GM18519 (cell line): ENCODE measurements at regions not wholly inside any gene's neighbourhood (a gene's known extent, or its start where the extent isn't known, plus 50 kb on each side); places are given as distances from the start of the nearest gene placed in this dataset.
"Not testable (repeated sequence)": the region's sequence is repeated elsewhere in the genome, so short reads cannot be mapped to it uniquely, and the experiment has no call there.

Source experiments
- ATAC-seq: cut with Tn5 transposase; IDR thresholded peaks from one replicate; pipeline ENCODE4 v1.9.1; 2021; ENCODE audit warnings: mild to moderate bottlenecking, moderate library complexity; ENCODE audit not compliant: unreplicated experiment, low FRiP score

- no peak for ATAC-seq
Observed at GRCh38 chr2:241956521-241957110, 87.1 kb downstream of the RTP5 start.

- no peak for ATAC-seq
Observed at GRCh38 chr2:241957276-241957675, 87.7 kb downstream of the RTP5 start.

DNA sequence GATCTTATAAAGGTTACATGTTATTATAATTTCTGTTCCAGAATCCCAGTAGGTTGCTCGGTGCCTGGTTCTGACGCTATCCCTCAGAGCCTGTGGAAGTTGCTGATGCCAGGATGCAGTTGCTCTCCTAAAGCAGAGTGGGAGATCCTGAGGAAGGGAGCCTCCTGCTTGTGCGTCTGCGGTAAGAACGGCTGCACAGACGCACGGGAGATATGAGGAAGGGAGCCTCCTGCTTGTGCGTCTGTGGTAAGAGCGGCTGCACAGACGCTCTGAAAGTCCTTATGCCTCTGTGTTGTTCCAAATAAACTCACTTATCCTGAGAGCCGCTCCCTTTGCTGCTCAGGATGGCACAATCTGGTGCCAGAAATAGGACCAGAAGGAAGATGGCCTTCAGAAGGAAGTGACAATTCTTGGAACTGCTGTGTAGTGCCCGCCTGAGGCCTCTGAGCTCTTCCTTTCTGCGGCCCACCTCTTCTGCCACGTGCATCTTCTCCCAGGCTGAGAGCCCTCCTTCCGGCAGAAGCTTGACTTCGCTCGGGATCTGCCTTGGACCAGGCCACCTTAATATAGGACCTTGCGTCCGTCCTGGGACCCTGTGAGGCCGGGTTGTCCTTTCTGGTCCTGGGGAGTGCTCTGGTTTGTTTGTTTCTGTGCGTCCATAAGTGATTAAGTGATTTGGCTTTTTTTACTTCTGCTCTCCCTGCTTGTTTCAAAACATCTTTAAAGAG is 89.5 kb downstream of the RTP5 start:
- no peak for ATAC-seq

DNA sequence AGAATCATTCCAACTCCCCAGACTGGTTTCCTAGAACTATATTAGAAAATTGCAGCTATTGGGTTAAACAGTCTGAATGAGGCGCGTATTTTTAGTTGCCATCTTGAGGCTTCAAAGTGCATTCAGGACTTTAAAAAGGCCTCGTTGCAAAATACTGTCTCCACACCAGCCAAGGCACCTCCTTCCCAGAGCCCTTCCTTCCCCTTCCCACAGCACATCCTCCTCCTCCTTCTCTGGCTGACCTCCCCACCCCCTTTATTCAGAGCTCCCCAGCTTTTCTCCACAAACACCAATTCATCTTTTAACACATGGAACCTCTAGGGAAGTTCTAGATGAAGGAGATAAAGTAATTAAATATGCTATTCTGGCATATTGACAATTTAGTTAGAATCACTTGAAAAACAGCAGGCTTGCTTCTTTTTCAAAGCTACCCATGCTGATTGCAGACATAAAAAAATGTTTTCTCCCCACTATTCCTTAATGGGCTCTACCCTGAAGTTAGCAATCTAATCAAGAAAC is 90.3 kb downstream of the RTP5 start:
- no peak for ATAC-seq

- no peak for ATAC-seq
Observed at GRCh38 chr2:241961454-241961853, 91.9 kb downstream of the RTP5 start.

DNA sequence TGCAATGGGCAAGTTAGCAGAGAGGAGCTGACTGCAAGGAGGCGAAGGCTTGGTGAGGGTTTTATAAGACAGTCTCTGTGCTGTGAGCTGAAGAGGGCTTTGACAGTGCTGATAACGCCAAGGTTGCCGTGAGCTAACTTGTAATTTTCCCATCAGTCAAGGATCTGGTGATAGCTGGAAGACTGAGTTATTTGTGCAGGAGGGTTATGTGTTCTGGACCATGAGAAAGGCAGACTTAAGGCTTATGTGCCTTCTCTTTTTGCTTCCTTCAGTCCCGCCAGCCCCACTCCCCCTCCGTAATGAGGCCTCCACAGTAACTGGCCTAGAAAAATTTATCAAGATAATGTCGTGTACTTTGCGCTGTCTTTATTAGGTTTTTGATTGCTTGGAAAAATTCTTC is 94.6 kb downstream of the RTP5 start:
- no peak for ATAC-seq

DNA sequence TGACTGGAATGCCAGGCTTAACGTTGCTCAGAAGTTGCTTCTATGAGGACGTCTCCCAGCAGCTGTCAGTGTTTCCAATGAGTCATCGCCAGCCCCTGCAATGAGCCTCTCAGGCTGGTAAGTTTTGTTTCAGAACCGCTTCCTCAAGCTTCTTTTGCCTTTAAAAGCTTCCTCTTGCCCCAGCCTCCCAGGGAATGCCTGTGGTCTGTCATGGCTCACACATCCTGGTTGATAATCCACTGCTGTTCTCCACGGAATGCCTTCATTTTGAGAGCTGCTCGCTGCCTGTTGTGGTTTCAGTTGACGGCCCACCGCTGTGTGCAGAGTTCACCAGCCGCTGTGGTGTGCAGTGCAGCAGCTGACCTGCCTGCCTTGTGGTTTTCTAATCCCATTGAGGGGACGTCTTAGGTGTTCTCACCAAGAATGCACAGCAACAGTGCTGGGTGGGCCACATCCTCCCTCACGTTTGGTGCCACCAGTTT is 96.4 kb downstream of the RTP5 start:
- ATAC-seq = no peak

DNA sequence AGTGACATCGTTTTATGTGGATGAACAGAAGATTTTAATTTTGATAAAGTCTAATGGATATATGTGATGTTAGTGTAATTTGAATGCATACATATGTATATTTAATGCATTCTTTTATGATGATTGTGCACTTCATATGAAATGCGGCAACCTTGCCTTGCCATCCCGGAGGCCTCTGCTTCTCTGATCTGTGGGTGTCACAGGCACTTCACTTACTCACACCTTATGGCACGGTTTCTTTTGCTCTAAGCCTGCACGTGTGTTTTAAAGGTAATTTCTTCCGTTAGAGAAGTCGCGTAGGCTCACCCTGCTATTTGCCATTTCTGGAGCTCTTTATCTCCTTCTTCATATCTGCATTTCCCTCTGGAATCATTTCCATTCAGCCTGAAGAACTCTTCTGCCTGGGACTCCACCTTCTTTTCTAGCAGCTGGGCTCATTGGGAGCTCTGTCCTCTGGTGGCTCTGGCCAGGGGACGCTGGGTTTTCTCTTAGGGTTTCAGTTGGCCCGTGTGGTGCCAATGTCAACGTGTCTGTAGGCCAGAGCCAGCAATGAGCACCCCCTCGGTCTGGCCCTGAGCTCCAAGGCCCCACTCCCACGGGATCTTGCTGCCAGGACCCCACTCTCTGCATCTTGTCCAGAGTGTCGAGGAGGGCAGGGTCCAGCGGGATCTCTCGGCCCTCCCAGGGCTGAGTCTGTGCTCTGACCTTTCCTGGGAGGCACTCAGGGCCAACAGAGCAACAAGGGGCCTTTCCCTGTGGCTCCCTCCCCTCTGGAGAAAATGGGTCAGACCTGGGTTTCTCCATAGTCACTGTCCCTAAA is 97.3 kb downstream of the RTP5 start:
- no peak for ATAC-seq

GRCh38 chr2:241967467-241968144 is 98.1 kb downstream of the RTP5 start:
- ATAC-seq = no peak

DNA sequence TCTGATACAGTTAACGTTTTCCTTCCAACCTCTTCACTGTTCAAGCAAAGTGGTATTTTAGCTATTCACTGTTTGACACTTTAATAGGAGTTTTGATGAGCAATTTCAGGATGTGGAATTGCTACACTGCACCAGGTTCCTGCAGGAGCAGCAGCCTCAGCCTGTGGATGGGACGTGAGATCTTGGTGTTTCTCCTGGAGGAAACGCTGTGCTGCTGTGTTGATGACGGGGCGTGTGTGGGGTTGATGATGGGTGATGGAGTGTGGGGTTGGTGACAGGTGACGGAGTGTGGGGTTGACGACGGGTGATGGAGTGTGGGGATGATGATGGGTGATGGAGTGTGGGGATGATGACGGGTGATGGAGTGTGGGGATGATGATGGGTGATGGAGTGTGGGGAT is 98.9 kb downstream of the RTP5 start:
- ATAC-seq = no peak

DNA sequence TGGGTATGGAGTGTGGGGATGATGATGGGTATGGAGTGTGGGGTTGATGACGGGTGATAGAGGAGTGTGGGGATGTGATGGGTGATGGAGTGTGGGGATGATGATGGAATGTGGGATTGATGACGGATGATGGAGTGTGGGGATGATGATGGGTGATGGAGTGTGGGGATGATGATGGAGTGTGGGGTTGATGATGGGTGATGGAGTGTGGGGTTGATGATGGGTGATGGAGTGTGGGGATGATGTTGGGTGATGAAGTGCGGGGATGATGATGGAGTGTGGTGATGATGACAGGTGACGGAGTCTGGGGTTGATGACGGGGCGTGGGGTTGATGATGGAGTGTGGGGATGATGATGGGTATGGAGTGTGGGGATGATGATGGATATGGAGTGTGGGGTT is 99.7 kb downstream of the RTP5 start:
- ATAC-seq = not testable (repeated sequence)

GRCh38 chr2:241970716-241971115 is 101.2 kb downstream of the RTP5 start:
- ATAC-seq = no peak

- no peak for ATAC-seq
Observed at GRCh38 chr2:241974096-241974495, 104.6 kb downstream of the RTP5 start.

GRCh38 chr2:241974851-241975592 is 105.5 kb downstream of the RTP5 start:
- no peak for ATAC-seq

DNA sequence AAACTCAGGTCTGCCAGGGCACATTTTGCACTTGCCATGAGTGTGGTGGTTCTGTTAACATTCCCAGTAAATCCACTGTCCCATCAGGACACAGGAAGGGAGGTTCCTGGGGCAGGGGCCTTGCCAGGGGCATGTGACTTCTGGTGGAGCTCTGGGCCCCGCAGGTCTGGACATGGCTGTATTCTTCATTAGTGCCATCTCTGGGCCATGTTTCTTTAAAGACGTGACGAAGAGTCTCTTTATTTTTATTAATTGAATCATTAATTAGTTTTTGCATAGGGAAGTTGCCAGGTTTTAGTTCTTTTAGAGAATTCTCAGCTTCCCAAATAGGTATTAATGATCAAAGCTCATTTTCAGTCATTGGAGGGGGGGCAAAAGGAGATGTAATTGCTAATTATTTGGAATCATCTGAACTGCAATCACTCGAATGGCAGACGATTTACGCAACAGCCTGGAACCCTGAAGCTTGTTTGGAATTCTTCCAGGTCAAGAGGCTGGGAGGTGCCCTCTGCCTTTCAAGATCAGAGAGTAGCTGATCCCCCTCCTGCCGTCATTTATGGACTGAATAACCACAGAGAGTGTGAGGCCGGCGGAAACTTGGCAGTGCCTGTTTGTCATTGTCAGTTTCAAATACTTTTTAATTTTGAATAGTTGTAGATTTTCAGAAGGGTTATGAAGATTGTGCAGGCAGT is 106.2 kb downstream of the RTP5 start:
- ATAC-seq = no peak

DNA sequence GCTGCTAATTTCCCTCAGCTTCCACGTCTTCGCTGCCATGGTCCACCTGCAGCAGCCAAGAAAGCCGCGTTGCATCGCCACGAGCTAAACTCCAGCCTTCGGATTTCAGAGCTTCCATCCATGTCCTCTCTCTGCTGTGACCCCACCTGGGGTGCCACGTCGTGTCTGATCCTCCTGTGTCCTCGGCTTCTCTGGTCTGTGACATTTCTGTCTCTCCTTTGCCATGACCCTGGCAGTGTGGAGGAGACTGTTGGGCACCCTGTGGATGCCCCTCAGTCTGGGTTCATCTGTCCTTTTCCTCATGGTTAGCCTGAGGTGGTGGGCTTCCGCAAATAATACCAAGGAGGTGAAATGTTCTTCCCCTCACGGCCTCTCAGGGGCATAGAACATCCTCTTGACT is 106.8 kb downstream of the RTP5 start:
- ATAC-seq = no peak

DNA sequence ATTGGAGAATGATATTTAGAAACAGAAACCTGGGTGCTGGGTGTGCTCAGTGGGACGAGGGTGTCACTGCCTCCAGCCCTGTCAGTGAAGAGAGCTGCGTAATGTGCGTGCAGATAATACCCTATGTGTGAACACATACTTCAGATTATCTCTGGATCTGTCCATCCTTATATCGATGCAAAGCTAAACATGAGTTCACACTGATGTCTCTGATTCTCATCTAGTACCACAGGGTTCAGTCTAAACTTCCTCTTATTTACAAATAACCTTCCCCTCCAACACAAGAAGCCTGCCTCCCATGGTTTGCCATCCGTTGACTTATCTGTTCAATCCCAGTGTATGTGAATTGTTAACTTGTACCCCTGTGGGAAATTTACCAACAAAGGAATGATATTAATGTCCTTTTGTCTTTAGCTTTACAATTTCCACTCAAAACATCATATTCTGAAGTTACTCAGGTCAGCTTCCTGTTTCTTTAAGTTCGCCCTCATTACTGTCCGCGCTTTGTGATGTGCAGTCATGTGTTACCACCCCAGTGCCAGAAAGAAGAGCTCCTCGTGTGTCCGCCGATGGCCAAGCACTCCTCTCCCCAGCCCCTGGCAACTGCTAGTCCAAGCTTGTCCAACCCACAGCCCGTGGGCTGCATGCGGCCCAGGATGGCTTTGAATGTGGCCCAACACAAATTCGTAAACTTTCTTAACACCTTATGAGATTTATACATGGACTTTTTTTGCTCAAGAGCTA is 108.2 kb downstream of the RTP5 start:
- no peak for ATAC-seq

DNA sequence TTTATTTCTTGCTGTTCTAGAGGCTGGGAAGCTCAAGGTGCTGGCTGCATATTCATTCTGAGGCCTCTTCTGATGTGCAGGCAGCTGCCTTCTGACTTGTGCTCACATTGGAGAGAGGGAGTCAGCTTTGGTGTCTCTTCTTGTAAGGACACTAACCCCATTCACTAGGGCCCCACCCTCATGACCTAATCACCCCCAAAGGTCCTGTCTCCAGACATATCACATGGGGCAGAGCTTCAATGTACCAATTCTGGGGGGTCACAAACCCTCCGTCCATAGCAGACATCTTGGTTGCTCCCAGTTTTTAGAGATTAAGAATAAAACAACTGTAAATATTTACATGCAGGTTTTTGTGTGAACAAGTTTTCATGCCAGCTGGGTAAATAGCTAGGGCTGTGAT is 109.1 kb downstream of the RTP5 start:
- no peak for ATAC-seq

DNA sequence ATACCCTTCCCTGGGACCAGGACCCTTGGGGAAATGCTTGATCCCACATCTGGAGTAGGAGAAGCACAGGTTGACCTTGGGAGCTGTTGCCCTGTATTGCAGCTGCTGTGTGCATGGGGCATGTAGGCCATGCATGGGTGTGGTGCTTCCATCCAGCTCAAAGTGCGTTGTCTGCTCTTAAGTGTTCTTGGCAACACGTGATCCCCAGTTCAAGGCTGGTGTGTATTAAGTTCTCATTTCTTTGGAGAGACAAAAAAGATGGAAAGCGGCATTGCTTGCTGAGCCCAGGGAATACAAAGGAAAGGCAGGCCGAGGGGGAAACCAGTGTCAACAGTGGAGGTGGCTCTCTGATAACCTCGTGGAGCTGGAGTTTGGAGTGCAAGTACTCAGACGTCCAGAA is 110.7 kb downstream of the RTP5 start:
- no peak for ATAC-seq
